Activated T-cell treated with anti-CD3 and anti-CD28 coated beads for 48 hours (primary cell): ENCODE measurements at regions not wholly inside any gene's neighbourhood (a gene's known extent, or its start where the extent isn't known, plus 50 kb on each side); places are given as distances from the start of the nearest gene placed in this dataset.

ENCODE experiments used
- DNase-seq: peaks from one replicate; pipeline ENCODE4 v3.0.0-alpha.2; 2020; ENCODE audit warnings: low read depth

DNA sequence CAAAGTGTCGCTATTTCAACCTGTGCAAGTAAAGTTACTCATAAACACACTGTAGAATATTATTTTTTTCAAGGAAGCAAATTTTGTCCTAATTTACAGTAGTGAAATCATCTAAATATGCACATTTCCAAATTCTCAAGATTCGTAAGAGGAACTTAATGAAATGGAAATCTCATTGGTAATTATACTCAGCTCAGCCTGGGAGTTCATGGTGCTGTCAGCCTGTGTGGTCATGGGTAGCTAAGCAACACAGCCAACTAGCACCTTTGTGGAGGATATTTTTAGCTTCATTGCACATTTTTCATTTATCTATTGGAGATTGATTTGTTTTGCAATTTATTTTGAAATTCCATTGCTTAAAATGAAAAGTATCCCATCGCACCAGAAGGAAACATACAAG lies 975.7 kb upstream of the ZEB2 start:
- DNase-seq, result no peak

DNA sequence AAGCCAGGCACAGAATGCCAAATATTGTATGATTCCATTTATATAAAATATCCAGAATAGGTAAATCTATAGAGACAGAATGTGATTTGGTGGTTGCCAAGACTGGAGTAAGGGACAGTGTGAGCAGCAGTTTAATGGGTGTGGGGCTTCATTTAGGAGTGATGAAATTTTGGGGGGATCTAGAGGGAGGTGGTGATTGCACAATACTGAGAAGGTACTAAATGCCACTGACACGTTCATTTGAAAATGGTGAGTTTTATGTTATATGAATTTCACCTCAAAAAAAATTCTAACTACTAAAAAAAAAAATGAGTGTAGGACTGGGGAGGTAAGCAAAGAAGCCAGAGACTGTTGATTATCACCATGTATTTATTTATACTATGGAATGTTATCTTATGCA lies 974.5 kb upstream of the ZEB2 start:
- no peak for DNase-seq

DNA sequence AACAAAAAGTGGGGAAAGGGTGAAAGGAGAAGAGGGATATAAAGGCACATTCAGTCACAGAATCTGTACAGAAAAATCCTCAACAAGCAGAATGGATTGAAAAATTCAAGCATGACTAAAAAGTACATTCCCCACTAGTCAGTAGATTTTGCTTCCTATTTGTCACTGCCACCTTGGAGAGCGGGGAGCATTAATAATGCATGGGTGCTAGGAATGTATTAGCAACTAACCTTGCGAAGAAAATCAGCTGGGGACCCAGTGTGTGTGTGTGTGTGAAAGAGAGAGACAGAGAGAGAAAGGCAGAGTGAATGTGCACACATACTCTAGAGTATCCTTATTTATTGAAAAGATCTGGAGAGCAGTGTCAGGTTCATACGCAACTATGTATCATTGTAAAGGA lies 968.7 kb upstream of the ZEB2 start:
- no peak for DNase-seq

DNA sequence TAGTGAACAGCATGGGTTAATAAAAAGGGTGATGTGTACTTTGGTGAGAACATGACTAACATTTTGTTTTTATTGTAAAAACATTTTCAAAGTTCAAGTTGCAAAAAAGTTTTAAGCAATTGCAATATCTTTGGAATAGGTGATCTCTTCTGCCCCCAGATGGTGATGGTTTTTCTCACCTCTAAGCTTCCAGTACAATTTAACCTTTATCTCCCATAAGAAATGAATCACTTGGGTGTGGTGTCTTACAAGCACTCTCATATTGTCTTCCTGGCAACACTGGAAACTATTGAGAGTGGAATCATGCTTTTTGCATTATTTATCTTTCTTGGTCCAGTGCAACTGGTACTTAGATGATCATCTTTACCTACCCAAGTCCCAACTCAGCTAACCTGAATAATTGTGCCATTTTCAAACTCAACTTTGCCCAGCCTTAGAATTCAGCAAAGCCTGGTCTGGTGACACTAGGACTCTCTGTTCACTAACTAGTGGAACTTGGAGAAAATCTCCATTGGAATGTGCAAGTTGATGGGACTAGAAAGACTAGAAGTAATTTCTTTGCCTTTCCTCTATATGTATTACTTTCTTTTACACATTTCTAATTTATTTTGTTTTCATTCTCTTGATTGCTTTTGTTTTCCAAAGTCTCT lies 964.7 kb upstream of the ZEB2 start:
- no peak for DNase-seq

DNA sequence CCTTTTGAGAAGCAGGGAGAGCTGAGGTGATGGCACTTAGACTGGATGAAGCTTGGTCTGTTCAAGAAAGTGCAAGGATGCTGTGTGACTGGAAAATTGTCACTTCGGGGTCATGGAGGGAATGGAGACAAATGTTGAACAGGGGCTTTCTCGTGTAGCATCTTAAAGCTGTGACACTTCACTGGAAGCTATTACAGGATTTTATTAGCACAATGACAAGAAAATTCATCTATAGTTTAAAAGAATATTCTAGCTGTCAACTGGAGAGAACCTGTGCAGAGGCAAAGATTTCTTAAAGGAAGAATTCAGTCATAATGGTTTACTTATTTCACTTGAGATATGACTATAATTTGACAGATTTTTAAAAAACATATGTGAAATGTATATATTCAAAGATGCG lies 963.9 kb upstream of the ZEB2 start:
- no peak for DNase-seq

DNA sequence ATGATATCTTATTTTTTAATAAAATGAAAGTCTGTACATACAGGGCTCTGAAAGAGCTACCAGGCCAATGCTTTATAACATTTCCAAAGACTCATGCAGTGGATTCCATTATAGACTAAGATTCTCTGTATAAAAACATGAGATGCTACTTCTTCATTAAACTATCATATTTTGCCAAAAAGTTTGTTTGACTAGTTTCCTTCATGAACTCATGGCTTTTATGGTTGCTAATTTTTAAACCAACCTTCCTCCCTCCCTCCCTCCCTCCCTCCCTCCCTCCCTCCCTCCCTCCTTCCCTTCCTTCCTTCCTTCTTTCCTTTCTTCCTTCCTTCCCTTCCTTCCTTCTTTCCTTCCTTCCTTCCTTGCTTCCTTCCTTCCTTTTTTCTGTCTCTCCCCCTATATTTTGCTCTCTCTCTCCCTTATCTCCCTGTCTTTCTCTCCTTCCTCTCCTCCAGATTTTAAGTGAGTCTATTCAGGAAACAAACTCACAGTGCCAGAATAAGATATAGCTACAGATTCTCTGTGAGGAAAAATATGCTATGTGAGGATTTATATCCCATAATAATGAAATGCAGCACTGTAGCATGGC lies 961.5 kb upstream of the ZEB2 start:
- DNase-seq, result no peak

DNA sequence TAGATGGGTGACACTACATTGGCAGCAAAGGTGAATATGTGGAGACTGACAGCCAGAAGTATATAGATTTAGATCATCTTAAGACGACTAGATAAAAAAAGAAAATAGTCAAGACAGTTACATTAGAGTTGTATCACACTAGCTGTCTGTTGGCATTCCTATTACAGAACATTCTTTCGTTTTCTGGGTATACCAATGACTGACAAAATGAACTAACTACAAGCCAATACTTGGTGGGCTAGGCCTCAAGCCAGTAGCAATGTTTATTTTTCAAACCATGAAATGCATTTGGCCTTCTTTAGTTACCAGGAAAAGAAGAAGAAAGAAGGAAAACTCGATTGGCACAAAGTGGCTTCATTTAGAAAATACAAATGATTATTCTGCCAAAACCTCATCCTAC lies 944.9 kb upstream of the ZEB2 start:
- DNase-seq, result no peak

DNA sequence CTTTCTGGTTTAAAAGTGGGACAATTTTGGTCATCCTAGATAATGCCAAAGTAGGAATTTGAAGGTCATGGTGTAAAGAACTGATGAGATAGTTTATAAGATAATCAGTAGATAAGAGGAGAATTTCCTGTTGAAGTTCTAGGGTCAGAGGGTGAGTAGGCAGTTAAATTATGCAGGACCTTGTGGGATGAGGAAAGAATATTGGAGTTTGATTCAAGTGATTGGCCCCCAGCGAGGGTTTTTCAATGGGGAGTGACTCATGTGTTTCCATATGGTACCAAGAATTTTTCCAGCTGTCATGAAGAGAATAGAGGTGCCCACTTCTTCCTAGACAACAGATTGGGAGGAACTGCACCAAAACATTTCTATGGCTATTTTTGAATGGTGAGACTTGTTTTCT lies 940.2 kb upstream of the ZEB2 start:
- DNase-seq, result no peak

DNA sequence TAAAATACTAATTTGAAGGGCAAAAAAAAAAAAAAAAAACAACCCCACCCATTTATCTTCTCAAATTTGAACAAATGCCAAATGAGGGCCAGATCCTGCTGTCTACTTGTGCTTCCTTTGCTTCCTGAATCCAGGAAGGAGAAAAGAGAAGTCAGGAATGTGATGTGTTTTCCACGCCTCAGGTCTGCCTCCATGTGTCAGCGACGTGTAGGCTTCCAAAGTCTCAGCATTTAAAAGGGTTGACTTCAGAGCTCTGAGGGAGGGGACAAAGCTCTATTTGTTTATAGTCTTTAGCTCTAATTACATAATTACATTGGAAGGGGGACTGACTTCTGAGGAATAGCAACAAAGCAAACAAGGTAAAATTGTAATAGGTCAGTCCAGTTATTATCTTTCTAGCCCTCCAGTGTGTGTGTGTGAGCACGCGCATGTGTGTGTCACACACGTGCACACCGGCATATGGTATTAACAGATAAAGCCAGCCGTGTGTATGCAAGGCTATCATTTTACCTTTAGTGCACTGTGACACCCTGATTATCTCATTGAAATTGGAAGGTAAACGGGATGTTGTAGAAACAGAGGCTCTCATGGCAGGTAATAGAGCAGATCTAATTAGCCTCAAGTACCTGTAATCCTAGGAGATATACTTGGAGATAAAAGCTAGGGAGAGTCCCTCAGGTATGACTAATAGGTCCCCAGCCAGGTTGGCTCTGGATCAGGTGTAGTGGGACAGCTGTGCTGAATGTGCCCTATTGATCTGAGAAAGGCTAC lies 911.4 kb upstream of the ZEB2 start:
- DNase-seq, result no peak

DNA sequence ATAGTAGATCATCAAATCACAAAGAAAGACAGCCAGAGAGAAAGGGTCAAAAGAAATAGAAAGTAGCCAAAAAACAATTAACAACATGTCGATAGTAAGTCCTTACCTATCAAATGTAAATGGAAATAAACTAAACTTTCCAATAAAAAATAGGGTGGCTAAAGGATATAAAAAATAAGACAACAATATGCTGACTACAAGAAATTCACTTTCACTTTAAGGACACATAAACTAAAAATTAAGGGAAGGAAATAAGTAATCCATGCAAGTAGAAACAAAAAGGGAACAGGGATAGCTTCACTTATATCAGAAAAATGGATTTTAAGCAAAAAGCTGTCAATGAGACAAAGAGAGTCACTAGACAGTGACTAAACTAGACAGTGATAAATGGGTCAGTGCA lies 903.9 kb upstream of the ZEB2 start:
- DNase-seq, result no peak

DNA sequence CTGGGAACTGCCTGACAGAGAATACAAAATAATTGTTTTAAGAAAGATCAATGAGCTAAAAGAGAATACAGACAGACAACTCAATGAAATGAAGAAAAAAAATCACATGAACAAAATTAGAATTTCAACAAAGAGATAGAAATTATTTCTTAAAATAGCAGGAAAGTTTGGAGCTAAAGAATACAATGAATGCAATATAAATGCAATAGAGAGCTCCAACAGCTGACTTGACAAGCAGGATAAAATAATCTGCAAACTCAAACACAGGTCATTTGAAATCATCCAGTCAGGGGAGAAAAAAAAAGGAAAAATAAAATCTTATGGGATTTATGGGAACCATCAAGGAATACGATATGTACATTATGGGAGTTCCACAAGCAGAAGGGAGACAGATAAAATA lies 902.7 kb upstream of the ZEB2 start:
- no peak for DNase-seq

DNA sequence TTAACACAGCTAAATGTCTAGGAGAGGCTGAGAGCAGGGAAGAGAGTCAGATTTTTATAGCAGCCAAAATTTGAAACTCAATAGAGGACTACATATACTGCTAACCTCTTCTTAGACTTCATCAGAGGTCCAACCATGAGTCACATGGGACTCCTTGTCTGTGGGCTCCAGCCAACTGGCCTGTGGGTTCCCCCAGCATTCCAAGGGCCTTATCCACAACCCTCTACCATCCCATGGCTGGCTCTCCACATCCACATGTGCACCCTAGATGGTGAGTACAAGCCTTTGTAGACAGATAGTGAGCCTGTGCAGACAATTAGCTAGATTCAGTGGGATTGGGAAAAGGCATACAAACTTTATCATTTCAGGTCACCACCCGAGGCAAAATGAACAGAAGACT lies 901.9 kb upstream of the ZEB2 start:
- DNase-seq, result no peak

DNA sequence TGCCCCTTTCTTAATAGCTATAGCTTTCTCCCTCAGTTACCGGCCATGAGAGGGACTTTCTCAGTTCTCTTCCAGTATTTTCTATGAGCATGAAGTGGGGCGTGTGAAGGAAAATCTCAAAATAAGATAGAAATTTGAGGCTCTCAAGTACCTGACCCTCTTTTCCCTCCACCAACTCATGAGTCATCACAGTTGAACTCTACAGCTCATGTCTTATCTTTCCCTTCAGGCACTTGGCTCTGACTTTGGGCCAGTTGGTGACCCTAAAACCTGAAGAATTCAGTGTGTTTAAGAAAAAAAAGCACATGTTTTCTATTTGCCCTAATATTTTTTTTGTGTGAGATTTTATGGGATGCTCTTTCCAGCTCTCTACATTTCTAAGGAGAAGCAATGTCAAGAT lies 896.7 kb upstream of the ZEB2 start:
- no peak for DNase-seq

DNA sequence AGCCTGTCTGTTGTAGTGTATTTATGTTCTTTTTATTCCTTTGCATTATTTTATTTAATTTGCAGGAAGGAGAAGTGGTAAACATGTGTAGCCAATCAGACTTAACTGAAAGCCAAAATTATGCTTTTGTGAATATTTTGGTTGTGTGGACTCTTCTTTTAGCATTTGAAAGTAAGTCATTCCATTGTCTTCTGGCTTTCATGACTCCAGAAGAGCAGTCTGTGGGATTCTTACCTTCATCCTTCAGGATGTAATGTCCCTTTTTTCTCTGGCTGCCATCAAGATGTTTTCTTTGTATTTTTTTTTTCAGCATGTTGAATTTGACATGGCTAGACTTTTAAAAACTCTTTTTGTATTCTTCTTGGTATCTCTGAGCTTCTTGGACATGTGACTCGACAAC lies 895.2 kb upstream of the ZEB2 start:
- no peak for DNase-seq

DNA sequence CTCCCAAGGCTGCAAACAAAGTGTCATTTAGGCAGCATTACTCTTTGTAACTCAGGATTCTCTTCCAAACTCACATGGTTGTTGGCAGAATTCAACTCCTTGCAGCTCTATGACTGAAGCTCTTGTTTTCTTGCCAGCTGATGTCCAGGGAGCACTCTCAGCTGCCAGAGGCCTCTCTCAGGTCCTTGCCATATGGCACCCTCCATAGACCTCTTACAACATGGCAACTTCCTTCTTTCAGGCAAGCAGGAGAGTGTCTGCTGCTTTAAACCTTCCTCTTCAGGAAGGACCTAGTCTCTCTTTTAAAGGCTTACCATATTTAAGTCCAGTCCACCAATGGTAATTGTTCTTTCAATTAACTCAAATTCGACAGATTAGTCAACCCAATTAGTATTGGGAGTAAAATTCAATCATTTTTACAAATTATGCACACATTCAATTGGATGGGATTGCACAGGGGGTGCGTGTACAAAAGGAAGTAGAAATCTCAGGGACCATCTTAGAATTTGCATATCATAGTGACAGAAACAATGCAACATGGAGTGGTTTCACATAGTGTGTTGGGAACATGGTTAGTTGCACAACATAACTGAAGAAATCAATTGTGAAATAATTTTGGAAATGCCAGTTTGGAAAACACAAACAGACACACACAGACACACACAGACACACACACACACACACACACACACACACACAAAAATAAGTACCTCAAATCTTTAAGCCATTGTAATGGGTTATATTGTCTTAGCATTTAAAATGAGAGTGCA lies 893.5 kb upstream of the ZEB2 start:
- no peak for DNase-seq

DNA sequence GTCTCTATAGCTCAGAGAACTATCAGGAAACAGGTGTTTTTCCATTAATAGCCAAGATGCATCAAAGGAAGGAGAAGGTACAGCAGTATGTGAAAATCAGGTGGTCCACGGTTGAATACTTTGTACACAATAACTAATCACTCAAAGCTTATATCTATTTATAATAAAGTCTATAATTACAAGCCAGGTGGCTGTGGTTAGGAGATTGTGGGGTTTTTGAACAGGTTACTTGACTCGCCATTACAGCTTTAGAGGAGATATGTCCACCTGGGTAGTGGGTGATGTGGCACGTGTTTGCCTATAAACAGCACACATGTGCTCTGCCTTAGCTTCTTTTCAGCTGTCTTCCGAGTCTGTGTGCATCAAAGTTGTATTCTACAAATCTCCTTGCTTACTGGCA lies 892.2 kb upstream of the ZEB2 start:
- no peak for DNase-seq

DNA sequence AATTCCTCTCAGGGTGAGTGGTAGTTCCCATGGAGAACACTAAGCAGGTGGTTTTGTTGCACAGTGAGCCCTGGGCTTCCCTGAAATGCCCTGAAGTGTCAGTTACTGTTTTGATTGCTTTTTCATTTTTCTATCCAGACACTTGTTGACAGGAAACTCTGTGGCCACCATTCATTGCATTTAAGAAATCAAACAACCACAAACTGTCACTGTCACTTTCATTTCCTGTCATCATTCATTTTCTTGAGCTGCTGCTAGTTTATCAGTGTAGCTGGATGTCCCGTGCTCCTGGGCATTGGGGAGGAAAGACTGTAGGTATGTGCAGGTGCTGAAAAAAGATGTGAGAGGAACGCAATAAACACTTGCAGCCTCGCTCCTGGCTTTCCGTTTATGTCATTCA lies 891.6 kb upstream of the ZEB2 start:
- peak; percentile 1 for DNase-seq

DNA sequence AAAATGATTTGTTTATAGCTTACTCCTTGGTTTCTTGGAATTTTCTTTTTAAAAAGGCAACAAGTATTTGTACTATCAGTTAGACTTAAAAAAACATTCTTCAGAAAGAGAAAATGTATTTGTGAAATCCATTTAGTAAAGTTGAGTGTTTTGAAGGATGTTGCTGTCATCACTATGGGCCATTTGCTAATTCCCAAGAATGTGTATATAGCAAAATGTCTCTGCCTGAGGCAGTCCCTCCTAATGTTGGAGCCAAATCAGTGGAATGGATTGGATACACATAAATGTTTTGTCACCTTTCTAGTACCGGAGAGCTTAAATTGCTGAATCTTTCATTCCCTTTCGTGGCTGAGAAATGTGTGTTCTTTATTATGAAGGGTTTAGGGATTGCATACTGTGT lies 890.2 kb upstream of the ZEB2 start:
- DNase-seq, result no peak

DNA sequence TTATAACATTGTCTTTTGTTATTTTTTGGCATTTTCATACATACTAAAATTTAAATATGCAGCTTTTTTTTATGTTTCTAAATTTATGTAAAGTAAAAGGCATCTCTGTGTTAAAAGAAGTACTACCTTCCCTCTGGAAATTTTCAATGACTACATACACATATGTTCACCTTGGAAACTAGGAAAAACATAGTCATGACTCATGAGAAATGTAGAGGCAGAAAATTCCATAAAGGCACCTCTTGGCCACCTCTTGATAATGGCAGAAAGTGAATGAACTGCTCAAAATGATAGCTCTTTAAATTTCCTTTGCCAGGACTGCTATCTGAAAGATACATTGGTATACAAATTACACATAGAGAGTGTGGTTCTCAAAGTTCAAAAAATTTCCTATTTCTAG lies 889.1 kb upstream of the ZEB2 start:
- no peak for DNase-seq

DNA sequence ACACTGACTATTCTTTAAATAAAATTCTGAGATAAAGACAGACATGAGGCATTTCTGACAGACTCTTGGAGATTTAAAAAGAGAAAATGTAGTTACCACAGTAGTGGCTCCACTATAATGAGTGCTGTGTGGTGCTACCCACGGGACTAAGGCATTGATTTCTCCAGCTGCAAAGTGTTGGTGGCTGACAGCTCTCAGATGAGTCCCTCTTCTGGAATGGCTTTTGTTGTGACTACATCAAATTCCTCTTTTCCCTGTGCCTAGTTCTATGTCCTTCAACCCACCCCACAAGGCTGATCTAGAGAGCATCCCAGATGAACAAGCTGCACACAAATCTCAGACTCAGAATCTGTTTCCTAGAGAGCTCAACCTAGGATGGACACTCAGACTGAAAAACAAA lies 884.8 kb upstream of the ZEB2 start:
- DNase-seq, result no peak

DNA sequence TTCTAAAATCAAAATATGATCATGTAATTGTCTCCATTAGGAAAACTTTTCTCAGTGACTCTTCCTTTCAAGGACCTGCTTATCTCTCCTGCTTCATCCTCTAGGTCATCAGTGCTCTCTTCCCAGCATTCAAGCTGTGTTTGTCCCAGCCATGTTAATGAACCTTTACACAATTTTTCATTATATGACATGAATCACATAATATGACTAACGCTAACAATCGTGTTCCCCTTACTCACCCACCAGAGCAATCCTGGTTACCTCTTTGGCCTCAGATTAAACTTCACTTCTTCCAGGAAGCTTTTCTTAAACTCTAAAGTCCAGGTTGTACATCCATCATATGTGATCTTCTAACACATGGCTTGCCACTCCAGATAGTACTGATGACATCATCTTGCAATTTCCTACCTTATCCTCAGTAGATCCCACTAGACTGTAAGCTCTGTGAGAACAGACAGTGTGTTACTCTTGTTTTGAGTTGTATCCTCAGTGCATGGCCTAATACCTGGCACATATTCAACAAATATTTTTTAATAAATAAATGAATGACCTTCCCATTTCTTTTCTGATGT lies 882.9 kb upstream of the ZEB2 start:
- no peak for DNase-seq

DNA sequence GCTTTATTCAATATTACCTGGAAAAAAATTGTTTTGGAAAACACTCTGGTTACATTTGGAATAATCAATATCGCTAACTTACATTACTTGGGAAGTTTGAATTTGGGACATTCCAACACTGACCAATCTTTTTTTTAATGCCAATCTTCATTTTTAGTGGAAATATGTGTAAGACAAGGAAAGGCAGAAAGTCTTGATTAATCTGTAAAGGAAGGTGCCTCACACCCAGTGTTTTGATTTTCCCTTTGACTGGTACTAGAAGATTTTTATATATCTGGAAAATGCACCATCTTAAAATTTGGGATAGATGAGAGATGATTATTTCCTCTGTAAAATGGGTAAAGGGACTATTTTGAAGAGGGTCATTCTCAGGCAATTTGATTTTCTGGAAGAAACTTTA lies 879.2 kb upstream of the ZEB2 start:
- DNase-seq, result no peak

DNA sequence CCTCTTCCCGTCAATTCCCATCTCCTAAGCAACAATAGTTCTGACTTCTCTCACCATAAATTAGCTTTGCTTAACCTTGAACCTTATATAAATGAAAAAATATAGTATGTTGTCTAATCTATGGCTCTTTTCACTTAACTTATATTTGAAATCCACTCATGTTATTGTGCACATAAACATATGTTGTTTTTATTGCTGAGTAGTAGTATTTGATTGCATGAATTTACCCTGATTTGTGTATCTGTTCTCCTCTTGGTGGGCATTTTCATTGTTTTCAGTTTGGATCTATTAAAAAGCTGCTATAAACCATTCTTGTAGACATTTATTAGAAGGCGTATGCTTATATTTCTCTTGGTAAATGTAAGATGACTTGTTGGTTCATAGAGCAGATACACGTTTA lies 874.3 kb upstream of the ZEB2 start:
- no peak for DNase-seq
